Stimulated activated CD8-positive, alpha-beta memory T cell treated with anti-CD3 and anti-CD28 coated beads, Interleukin-2, amount 100 ng/mL, for 48 hours (primary cell): ENCODE measurements at regions not wholly inside any gene's neighbourhood (a gene's known extent, or its start where the extent isn't known, plus 50 kb on each side); places are given as distances from the start of the nearest gene placed in this dataset.
A peak's percentile ranks its signal among the peaks of the same experiment; 100 is the strongest.
"Not testable (repeated sequence)": the region's sequence is repeated elsewhere in the genome, so short reads cannot be mapped to it uniquely, and the experiment has no call there.

Experiments used
- DNase-seq, 2 donors: peaks; one replicate each; pipeline ENCODE4 v3.0.0-alpha.2; 2020; ENCODE audit warnings: low read depth in 2 of 2

DNA sequence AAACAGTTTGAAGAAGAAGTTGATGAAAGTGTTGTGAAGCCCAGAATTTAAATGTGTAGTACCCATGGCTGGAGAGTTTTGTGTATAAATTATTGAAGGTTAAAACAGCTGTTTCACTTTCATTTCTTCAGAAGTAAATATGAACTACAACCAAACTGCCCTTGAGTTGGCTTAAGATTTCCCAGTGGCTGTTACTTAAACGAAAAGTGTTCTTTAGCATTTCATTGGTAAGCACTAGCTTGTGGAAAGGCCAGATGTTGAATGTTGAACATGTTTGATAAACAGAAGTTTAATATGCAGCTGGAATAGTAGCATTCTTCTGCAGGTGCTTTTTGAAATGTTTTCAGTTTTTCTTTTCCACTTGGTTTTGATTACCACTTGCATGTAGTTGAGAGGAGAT is 83.2 kb upstream of the TNRC6B start:
- no peak for DNase-seq

DNA sequence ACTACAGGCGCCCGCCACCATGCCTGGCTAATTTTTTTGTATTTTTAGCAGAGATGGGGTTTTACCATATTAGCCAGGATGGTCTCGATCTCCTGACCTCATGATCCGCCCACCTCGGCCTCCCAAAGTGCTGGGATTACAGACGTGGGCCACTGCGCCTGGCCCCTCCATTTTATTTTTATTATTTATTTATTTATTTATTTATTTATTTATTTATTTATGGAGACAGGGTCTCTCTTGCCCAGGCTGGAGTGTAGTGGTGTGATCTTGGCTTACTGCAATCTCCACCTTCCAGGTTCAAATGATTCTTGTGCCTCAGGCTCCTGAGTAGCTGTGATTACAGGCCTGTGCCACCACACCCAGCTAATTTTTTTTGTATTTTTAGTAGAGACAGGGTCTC is 77.8 kb upstream of the TNRC6B start:
- not testable (repeated sequence) for DNase-seq

DNA sequence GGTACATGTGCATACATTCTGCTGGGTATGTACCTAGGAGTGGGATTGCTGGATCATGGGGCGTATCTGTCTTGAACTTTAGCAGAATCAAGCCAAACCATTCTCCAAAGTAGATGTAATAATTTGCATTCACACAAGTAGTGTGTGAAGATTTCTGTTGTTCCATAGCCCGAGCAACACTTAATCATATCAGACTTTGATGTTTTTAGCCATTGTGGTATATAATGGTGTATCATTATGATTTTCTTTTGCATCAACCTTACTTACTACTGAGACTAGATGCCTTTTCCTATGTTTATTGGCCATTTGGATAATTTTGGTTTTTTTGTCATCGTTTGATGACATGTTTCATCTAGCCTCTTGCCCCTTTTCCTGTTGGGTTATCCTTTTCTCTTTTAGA is 72.0 kb upstream of the TNRC6B start:
- no peak for DNase-seq

DNA sequence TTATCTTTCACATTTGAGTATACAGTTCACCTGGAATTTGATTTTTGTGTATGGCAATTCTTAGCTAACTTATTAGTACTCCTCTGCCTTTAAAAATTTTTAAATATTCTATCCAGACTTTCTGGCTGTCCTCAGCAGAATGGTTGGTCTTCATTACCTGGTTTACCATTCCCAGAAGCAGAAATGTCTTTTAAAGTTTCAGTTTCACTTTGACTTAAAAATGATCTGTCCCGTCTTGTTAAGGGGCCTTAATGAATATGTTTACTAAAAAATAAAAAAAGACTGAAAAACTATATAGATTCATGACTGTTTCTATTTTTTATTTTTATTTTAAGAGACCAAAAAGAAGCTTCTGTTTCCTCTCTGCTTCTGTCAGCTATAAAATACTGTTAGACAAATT is 70.5 kb upstream of the TNRC6B start:
- DNase-seq, result no peak

DNA sequence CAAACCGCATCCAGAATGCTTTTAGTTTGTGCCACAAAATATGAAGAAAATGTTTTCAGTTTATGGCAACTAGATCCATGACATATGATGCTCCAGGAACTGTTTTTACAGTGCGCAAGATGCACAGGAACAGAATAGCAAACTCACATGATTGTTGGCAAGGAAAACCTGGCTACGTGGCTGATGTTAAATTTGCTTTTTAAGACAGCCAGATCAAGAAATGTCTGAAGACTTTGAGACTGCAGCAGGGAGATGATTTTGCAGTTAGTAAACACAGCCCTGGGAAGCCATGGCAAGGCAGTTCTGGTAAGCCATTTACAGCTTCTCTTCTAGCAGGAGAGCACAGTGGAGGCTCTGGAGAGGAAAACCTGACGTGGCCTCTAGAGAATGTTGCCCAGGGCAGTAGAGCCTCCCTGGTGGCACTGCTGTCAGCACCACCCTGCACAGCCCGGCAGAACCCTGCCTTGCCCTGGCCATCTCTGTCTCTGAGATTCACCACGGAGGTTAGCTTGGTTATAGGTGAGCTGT is 69.8 kb upstream of the TNRC6B start:
- DNase-seq, result peak in 1 of 2 donors; percentile 13

DNA sequence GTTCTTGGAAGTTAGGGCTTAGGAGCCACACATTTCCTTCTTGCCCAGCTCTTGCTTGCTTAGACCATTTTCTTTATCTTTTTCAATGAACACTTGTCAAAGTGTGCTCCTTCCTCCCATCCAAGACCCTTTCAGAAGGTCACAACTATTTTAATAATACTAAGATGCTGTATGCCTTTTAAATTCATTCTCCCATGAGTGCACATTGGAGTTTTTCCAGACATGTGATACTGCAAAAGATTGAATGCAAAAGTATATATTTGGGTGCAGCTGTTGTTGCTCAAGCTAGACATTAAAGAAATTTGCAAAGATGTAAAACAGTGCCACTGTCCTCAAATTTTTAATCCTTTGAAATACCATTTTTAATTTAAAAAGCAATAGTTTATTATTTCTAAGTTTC is 69.3 kb upstream of the TNRC6B start:
- no peak for DNase-seq

DNA sequence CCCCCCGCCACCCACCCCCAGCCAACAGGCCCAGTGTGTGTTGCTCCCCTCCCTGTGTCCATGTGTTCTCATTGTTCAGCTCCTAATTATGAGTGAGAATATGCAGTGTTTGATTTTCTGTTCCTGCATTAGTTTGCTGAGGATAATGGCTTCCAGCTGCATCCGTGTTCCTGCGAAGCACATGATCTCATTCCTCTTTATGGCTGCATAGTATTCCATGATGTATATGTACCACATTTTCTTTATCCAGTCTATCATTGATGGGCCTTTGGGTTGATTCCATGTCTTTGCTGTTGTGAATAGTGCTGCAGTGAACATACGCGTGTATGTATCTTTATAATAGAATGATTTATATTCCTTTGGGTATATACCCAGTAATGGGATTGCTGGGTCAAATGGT is 68.8 kb upstream of the TNRC6B start:
- DNase-seq, result not testable (repeated sequence)

DNA sequence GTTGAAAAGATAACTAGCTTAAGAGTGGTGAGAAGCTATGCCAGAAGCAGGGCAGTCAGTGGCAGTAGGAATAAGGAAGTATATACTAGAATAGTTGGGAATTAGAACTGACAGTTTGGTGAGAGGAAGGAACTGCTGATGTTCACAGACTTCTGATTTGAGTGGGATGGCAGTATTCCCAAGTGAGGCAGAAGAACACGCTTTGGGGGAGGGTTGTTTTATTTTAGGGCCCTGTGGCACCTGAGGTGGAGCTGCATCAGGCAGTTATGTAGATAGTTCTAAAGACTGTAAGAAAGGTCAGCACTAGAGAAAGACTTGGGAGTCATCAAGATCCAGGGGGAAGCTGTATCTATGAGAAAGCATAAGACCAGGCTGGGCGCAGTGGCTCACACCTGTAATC is 66.3 kb upstream of the TNRC6B start:
- DNase-seq, result no peak

DNA sequence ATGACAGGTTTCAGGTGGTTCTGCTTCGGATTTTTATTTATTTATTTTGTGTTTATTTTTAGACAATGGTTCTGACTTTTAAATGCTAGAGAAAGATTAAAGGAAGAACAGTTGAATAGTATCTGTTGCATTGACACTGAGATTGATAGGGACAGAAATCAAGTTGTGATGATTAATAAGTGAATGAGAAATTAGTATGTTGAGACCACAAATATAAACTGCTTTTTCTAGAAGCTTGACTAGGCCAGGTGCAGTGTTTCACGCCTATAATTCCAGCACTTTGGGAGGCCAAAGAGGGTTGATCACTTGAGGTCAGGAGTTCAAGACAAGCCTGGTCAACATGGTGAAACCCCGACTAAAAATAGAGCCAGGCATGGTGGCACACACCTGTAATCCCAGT is 65.1 kb upstream of the TNRC6B start:
- no peak for DNase-seq

DNA sequence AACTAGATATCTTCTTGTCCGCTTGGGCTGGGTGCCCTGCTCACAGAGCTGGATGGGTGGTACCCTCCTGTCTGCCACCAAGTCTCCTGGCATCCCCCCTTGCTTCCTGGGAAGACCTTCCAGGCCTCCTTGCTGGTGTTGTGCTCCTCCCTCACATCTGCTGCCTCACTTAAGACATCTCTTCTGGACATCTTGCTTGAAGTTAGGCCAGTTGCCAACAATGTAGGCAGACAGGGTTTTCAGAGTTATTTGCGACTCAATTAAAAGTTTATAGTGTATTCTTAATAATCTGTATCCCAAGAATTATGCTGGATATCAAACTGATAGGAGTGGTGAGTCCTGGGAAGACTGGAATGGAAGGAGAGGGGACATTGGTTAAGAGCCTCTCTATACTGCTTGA is 64.0 kb upstream of the TNRC6B start:
- DNase-seq, result no peak

DNA sequence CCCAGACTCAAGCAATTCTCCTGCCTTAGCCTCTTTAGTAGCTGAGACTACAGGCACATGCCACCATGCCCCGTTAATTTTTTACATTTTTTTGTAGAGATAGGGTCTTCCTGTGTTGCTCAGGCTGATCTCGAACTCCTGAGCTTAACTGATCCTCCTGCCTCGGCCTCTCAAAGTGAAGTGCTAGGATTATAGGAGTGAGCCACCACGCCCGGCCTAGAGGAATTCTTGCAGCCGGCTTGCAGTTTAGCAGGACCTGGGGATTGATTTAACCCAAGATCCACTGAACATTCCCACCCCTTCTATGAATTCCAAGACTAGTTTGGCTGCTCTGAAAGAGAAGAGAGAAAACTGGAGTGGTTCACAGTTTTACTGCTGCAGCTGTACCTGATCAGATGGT is 63.3 kb upstream of the TNRC6B start:
- DNase-seq, result no peak

DNA sequence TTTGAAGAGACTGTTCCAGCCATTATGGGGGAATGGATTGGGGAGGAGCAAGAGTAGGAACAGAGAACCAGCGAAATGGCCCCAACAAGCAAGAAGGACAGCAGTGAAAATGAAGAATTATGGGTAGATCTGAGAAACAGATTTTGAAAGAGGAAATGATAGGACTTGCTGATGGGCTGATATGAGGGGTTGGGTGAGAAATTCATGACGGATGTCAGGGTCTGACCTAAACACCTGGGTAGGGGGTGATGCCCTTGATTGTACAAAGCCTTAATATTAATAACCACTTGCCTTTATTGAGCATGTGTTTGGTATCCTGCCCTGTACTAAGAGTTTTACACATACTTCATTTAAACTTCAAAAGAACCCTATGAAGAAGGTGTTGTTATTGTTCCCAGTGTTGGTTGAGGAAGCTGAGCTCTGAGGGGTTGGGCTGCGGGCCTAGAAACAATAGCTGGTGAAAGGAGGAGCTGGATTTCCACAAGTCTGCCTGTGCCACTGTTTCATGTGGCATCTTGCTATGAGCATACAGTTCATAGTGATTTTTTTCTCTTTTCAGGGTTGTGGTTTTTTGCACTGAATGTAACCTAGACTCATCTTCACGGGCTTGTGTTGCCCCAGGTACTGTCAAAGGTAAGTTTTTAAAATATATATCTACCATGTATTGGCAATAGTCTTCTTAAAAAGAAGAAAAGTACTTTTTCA is 61.1 kb upstream of the TNRC6B start:
- no peak for DNase-seq

DNA sequence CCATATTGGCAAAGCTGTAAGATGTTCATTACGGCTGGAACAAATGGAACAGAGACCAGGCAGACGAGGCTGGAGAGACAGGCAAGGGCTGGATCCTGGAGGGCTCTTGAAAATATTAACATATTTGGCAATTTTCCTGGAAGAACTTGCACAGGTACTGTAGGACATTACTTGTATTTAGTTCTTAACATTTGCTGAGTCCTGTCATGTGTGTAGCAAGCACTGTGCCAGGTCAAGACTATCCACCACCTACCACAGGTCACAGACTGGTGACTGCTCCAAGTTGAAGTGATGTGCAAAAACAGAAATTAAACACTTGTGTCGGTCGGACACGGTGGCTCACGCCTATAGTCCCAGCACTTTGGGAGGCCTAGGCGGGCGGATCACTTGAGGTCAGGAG is 58.7 kb upstream of the TNRC6B start:
- no peak for DNase-seq

DNA sequence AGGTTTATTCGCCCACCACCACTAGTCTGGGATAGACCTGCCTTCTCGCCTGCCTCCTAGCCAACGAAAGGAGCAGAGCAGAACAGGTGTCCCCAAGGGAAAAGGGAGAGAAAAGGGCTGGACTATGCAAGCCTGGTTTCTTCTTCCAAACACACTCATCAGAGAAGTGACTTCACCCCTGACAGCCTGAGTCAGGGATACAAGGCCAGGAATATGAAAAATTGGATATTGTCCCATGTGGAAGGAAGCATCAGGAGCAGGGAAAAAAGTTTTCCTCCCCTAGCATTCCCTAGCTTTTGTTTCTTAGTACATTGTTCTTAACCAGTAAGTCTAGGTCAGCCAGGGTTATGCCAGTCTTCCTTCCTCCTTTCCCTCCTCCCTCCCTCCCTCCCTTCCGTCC is 56.9 kb upstream of the TNRC6B start:
- DNase-seq, result no peak

DNA sequence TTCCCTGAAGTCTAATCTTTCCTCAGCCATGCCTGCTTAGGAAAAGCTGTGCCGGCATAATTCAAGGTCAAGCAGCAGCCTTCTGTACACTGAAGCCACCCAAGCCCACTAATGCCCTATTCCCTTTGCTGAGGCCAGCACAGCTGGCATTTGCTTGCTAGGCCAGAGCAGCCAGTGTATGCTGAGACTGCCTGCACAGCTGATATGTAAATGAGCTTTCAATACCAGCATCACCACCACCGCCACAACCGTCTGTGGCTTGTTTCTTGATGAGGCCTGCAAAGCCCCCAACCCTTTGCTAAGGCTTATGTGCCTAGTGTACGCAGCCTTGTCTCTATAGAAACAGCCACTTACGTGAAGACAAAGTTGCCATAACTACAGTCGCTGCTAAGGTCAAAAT is 56.3 kb upstream of the TNRC6B start:
- DNase-seq, result no peak

DNA sequence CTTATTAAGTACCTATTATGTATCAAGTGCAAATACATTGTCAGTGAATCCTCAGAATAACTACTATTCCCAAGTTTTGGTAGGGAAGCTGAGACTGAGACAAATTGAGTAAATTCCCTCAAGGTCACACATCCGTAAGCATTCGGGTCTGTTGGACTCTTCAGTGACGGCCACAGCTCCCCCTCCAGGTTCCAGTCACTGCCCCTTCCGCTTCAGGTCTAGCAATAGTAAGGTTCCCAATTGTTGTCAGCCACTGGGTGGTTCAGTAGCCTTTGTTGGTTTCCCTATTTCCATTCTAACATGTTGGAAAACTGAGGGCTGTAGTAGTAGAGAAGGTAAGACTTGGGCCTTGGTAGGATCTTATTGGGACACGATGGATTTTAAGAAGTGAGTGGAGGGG is 54.9 kb upstream of the TNRC6B start:
- DNase-seq, result no peak

DNA sequence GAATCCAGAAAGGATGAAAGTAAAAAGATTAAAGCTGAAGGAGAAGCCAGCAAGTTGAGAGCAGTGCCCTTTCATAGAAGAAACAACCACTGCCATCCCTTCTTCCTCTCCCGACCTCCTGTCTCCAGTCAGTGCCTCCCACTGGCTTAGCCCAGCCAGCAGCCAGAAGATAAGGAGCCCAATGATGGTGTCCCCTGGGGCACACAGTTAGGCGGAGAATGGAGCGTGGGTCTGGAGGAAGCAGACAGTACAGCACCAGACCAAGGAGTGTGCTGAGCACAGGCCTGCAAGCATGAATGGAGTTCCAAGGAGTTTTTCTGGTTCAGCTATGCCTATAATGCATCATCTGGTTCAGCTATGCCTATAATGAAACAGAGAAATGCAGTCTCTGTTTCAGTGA is 54.3 kb upstream of the TNRC6B start:
- DNase-seq, result no peak
